Aorta (tissue), 5 donors: ENCODE measurements at regions not wholly inside any gene's neighbourhood (a gene's known extent, or its start where the extent isn't known, plus 50 kb on each side); places are given as distances from the start of the nearest gene placed in this dataset.

Experiments used
- ATAC-seq: fragments of 200-7000 bp; cut with Tn5 transposase; one replicate; pipeline ENCODE4 v1.9.1; 2022; ENCODE audit warnings: moderate library complexity; ENCODE audit not compliant: low FRiP score
- DNase-seq, 2 donors: peaks; one replicate each; pipeline ENCODE4 v3.0.0-alpha.2; 2020
- H3K27ac ChIP-seq, 2 donors: one replicate each; pipeline ENCODE4 v1.5.1; 2013; ENCODE audit warnings: low read length in 2 of 2, mild to moderate bottlenecking in 2 of 2, moderate library complexity in 2 of 2, control low read depth in 1 of 2, inconsistent platforms in 1 of 2, low read depth in 1 of 2
- H3K27me3 ChIP-seq, 2 donors: one replicate each; pipeline ENCODE4 v1.6.1; 2013; ENCODE audit warnings: control low read depth in 1 of 2, low read length in 1 of 2, mild to moderate bottlenecking in 1 of 2, moderate library complexity in 1 of 2; ENCODE audit not compliant: insufficient read depth in 2 of 2, control insufficient read depth in 1 of 2
- H3K36me3 ChIP-seq, 2 donors: one replicate each; pipeline ENCODE4 v1.6.1; 2013; ENCODE audit warnings: control low read depth in 1 of 2, low read length in 1 of 2, mild to moderate bottlenecking in 1 of 2; ENCODE audit not compliant: insufficient read depth in 2 of 2, control insufficient read depth in 1 of 2
- H3K4me1 ChIP-seq, 2 donors: one replicate each; pipeline ENCODE4 v1.6.1; 2013; ENCODE audit warnings: low read length in 2 of 2, control low read depth in 1 of 2, mild to moderate bottlenecking in 1 of 2, moderate library complexity in 1 of 2; ENCODE audit not compliant: insufficient read depth in 2 of 2, control insufficient read depth in 1 of 2
- H3K4me3 ChIP-seq, 2 donors: one replicate each; pipeline ENCODE4 v1.5.1; 2013; ENCODE audit warnings: low read length in 2 of 2, control low read depth in 1 of 2, mild to moderate bottlenecking in 1 of 2
- H3K9me3 ChIP-seq: one replicate; pipeline ENCODE4 v1.6.1; 2013; ENCODE audit warnings: mild to moderate bottlenecking, low read length; ENCODE audit not compliant: control insufficient read depth
- WGBS, 2 donors: extraction: QIAGEN DNeasy Blood & Tissue Kit; methylation state at CpG; one replicate each; pipeline ENCODE4 v1.1.7; 2013; 5-methylcytosine and 5-hydroxymethylcytosine counted together
- intact Hi-C, 2 donors: fragments of 100-400 bp; cut with DNase I; formaldehyde crosslinking; loops; one replicate each; pipeline versions ENCODE4 v1.14.2 to v1.15.0; 2022
- donor health status: healthy with polysubstance abuse.
- donor health status: Bipolar disorder and iron deficiency.
- donor health status: DM: no; HTN: no; CAD: no.
- donor health status: DM: no; HTN: no; CAD: no.
- donor health status: DM: yes; HTN: yes; CAD: no.

DNA sequence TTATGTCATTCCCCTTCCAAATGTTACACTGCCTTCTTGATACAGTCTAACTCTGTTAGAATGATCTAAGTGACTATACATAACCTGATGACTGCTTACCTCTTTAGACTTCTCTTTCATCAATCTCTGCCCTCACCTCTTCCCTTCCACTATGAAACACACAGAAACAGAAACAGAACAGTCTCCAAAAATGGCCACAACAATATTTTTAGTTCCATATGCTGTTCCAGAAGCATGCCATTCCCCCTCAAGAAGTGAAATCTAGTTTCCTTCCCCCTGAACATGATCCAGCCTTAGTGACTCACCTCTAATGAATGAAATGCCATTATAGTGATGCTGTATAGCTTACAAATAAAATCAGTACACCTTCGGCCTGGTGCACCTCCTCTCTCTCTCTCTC lies 229.3 kb upstream of the TENT5A start:
- intact Hi-C loops, result no loop called here
- WGBS, 2 donors, result 0 to 5% methylated on average over 1 of the region's 1 CpG

DNA sequence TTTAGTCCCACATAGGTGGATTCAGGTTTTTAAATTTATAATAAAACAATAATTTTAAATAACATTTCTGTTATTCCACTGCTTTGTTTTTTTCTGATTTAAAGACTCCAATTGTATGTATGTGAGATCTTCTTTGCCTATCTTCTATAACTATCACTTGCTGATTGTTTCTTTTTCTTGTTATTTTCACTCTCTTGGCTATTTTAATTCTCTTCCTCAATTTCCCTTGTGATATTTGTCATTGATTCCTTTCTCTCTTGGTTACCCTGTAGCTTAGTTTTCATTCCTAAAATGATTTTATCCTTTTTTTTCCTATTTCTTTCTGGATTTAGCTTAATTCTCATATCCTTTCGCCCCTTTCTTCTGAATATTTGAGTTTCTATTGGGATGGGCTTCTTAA lies 227.3 kb upstream of the TENT5A start:
- Histone ChIP-seq H3K27ac (no peak overlapping the region), H3K4me1 (peaks cover 2 to 3% of the 10 kb centered on the region in 2 donors), H3K27me3 (no peaks in the 10 kb centered on the region), H3K36me3 (no peaks in the 10 kb centered on the region), H3K9me3 (no peaks in the 10 kb centered on the region), H3K4me3 (no peak overlapping the region)
- no peak for DNase-seq
- ATAC-seq, result no peak
- WGBS, 2 donors, result 95 to 98% methylated on average over 1 of the region's 1 CpG
- intact Hi-C loops, result no loop called here

More for the DNA sequence above, 229.3 kb upstream of the TENT5A start:
- Histone ChIP-seq H3K27ac (peak overlapping the region in 1 of 2 donors; percentile 43), H3K4me1 (peaks cover 2 to 3% of the 10 kb centered on the region in 2 donors), H3K4me3 (peak overlapping the region in 1 of 2 donors; percentile 21), H3K36me3 (no peaks in the 10 kb centered on the region), H3K9me3 (no peaks in the 10 kb centered on the region), H3K27me3 (no peaks in the 10 kb centered on the region)
- ATAC-seq (no peak), DNase-seq (no peak)

DNA sequence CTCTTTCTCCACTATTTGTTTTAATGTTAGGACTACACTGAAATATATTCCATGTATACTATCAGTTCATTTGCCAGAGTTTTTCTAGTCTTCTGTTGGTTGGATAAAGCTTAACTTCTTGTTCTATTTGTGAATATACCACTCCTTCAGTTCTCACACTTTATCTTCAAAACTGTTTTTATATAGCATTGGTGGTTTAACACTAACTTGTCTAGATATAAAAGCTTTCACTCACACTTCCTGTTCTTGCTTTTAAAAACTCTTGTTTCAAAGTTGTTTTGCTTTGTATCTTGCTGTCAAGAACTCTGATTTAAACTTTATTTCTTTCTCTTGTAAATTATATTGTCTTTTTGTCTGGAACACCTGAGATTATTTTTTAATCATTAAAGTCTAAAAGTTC lies 226.8 kb upstream of the TENT5A start:
- H3K27me3 ChIP-seq, result no peaks in the 10 kb centered on the region
- H3K4me1 ChIP-seq, result peaks cover 2 to 3% of the 10 kb centered on the region in 2 donors
- ATAC-seq (no peak), DNase-seq (no peak)
- no peak overlapping the region for H3K4me3 ChIP-seq
- H3K36me3 ChIP-seq, result no peaks in the 10 kb centered on the region
- no peaks in the 10 kb centered on the region for H3K9me3 ChIP-seq
- intact Hi-C loops, result no loop called here
- no peak overlapping the region for H3K27ac ChIP-seq

DNA sequence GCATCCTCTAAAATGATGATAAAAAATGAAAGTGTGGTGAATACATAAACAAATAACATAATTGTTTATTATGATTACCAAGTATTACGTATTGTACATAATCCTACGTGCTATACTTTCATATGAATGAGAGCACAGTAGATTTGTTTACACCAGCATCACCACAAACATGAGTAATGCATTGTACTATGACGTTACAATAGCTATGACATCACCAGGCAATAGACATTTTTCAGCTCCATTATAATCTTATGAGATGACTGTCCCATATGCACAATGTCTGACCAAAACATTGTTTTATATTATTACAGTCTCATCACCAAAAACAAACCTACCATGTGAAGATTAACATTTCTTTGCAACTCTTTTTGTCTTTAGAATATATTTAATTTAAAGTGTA lies 225.7 kb upstream of the TENT5A start:
- Histone ChIP-seq H3K4me3 (no peak overlapping the region), H3K27ac (no peak overlapping the region), H3K4me1 (peaks cover 2 to 3% of the 10 kb centered on the region in 2 donors), H3K36me3 (no peaks in the 10 kb centered on the region), H3K27me3 (no peaks in the 10 kb centered on the region), H3K9me3 (no peaks in the 10 kb centered on the region)
- DNase-seq (no peak), ATAC-seq (no peak)
- 91 to 95% methylated on average over 3 of the region's 3 CpGs for WGBS, 2 donors
- intact Hi-C loops, result no loop called here

DNA sequence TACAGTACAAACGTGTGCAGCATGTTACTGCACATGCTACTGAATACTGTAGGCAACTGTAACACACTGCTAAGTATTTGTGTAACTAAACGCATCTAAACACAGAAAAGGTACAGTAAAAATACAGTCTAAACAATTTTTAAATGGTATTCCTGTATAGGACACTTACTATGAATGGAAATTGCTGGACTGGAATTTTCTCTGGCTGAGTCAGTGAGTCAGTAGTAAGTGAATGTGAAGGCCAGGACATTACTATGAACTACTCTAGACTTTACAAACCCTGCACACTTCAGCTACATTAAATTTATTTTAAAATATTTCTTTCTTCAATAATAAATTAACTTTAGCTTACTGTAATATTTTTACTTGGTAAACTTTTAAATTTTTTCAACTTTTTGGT lies 225.0 kb upstream of the TENT5A start:
- 81 to 87% methylated on average over 2 of the region's 2 CpGs for WGBS, 2 donors
- DNase-seq (no peak), ATAC-seq (no peak)
- H3K36me3 ChIP-seq, result no peaks in the 10 kb centered on the region
- H3K27me3 ChIP-seq, result no peaks in the 10 kb centered on the region
- peaks cover 2 to 3% of the 10 kb centered on the region in 2 donors for H3K4me1 ChIP-seq
- intact Hi-C loops, result no loop called here
- no peak overlapping the region for H3K4me3 ChIP-seq
- no peak overlapping the region for H3K27ac ChIP-seq
- no peaks in the 10 kb centered on the region for H3K9me3 ChIP-seq

DNA sequence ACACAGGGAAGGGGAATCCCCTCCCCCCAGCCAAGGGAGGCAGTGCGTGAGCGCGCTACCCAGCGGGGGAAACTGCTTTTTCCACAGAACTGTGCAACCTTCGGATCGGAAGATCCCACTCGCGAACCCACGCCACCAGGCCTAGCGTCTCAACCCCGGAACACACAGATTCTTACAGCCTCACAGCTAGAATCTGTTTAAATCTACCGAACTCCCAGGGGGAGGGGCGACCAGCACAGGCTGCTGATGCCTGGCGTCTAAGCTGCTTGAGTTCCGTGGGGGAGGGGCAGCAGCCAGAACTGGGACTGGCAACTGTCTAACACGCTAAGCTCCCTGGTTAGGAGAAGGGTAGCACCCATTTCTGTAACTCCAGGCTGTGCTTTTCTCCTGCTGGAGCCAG lies 217.3 kb upstream of the TENT5A start:
- intact Hi-C loops, result no loop called here
- H3K4me1 ChIP-seq, result no peaks in the 10 kb centered on the region
- H3K27ac ChIP-seq, result no peak overlapping the region
- ATAC-seq (no peak), DNase-seq (no peak)
- no peaks in the 10 kb centered on the region for H3K9me3 ChIP-seq
- H3K4me3 ChIP-seq, result no peak overlapping the region
- H3K27me3 ChIP-seq, result no peaks in the 10 kb centered on the region
- 87 to 90% methylated on average over 16 of the region's 16 CpGs for WGBS, 2 donors
- H3K36me3 ChIP-seq, result no peaks in the 10 kb centered on the region

DNA sequence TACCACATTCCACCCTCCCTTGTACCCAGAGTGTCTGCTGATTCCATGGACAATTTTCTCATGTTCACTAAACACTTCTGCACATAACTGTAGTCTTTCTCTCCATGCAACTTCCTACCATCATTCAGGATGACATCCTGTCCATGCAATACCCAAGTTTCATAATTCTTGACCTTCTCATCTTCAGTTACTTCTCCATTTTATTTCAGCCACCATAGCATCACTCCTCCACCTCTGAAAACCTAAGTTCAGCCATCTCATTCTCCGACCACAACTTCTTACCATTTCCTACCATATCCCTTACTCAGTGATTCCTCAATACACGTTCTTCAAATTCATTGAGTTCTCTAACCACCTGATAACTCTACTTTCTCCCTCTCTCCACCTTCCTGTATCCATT lies 216.5 kb upstream of the TENT5A start:
- Histone ChIP-seq H3K9me3 (no peaks in the 10 kb centered on the region), H3K4me3 (no peak overlapping the region), H3K27ac (no peak overlapping the region), H3K36me3 (no peaks in the 10 kb centered on the region), H3K4me1 (no peaks in the 10 kb centered on the region), H3K27me3 (no peaks in the 10 kb centered on the region)
- WGBS, 2 donors, result 89 to 93% methylated on average over 2 of the region's 2 CpGs
- DNase-seq (no peak), ATAC-seq (no peak)
- intact Hi-C loops, result no loop called here

DNA sequence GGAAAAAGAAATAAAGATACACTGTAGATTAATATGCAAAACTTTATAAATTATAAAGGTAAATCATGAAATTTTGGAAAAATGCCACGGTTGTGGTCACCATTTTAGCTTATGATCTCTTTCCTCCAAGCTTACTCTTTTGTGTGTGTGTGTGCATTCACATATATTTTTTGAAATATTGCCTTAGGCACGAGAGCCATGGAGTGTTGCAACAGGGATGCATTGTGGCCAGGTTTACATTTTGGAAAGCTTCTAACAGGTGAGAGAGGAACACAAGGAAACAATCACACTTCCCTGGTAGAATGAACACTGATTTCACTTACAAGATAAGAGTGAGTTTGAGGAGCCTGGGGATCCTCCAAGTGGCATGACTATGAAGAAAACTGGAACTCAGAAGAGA lies 214.5 kb upstream of the TENT5A start:
- H3K36me3 ChIP-seq, result no peaks in the 10 kb centered on the region
- intact Hi-C loops, result no loop called here
- ATAC-seq (no peak), DNase-seq (no peak)
- no peaks in the 10 kb centered on the region for H3K27me3 ChIP-seq
- H3K4me1 ChIP-seq, result no peaks in the 10 kb centered on the region
- H3K4me3 ChIP-seq, result no peak overlapping the region
- H3K9me3 ChIP-seq, result no peaks in the 10 kb centered on the region
- no peak overlapping the region for H3K27ac ChIP-seq
- WGBS, 2 donors, result 85 to 90% methylated on average over 2 of the region's 2 CpGs

DNA sequence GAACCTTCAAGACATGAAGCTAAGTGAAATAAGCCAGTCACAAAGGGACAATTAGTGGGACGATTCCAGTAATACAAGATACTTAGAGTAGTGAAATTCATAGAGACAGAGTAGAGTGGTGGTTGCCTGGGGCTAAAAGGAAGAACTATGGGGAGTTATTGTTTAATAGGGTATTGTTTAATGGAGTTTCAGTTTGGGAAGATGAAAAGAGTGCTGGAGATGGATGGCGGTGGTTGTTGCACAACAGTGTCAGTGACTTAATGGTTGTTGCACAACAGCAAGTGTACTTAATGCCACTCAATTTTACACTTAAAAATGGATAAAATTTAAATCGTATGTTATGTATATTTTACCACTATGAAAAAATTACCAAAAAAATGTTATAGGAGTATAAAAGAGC lies 209.7 kb upstream of the TENT5A start:
- Histone ChIP-seq H3K4me3 (no peak overlapping the region), H3K36me3 (no peaks in the 10 kb centered on the region), H3K4me1 (no peaks in the 10 kb centered on the region), H3K9me3 (no peaks in the 10 kb centered on the region), H3K27ac (no peak overlapping the region), H3K27me3 (no peaks in the 10 kb centered on the region)
- intact Hi-C loops, result no loop called here
- 95% methylated on average over 3 of the region's 3 CpGs for WGBS, 2 donors
- DNase-seq (no peak), ATAC-seq (no peak)
